ENCODE measurements at regions not wholly inside any gene's neighbourhood (a gene's known extent, or its start where the extent isn't known, plus 50 kb on each side); places are given as distances from the start of the nearest gene placed in this dataset.

GRCh38 chr4:71287305-71287704 lies 51.5 kb upstream of the SLC4A4 start:
- no peaks in the 10 kb centered on the region for H3K79me1 ChIP-seq (ENCODE audit: low read depth, low read length)
- TF ChIP-seq CBX5 (IDR thresholded peaks at IDR 0.05; ENCODE audit: low read depth, low read length) = no peak
- no peak overlapping the region for H3K4me2 ChIP-seq (ENCODE audit: insufficient read depth in 1 of 2, low read depth in 2 of 2, low read length in 2 of 2)
- H4K20me1 ChIP-seq (replicated peaks in 1 of 2; ENCODE audit: control insufficient read depth in 1 of 2, insufficient read depth in 2 of 2, low read length in 2 of 2) = no peaks in the 10 kb centered on the region
- no peak overlapping the region for H3K27ac ChIP-seq (ENCODE audit: low read depth, low read length)
- no peak overlapping the region for H2AK5ac ChIP-seq (ENCODE audit: low read depth, low read length)
- H4K91ac ChIP-seq (replicated peaks; ENCODE audit: insufficient read length, low read length) = no peak overlapping the region
- WGBS, 2 experiments (ENCODE audit: extremely low coverage in 1 of 2, insufficient coverage in 1 of 2, insufficient read length in 1 of 2, insufficient replicate concordance in 2 of 2, low coverage in 1 of 2, low lambda C conversion rate in 2 of 2, missing lambda C conversion rate in 1 of 2) = 86% methylated on average over 2 of the region's 2 CpGs; no CpG with 5 or more reads in 1 of the 2 experiments
- no peak overlapping the region for H2AFZ ChIP-seq (ENCODE audit: low read length)
- H2BK12ac ChIP-seq (ENCODE audit: low read depth, low read length) = no peak overlapping the region
- no peak overlapping the region for H3K4ac ChIP-seq (replicated peaks; ENCODE audit: insufficient read length, low read depth, low read length)
- no peak overlapping the region for H2BK20ac ChIP-seq (ENCODE audit: low read length)
- H2BK120ac ChIP-seq (replicated peaks; ENCODE audit: low read depth, low read length) = no peak overlapping the region
- no peaks in the 10 kb centered on the region for H3K23me2 ChIP-seq (ENCODE audit: low read depth, low read length)
- no peak overlapping the region for H3K4me3 ChIP-seq (ENCODE audit: extremely low read depth in 1 of 4, insufficient read depth in 2 of 4, low read depth in 3 of 4, low read length in 4 of 4)
- peaks cover 0 to 3% (median 0%) of the 10 kb centered on the region in 4 experiments; a peak in 1 of 7 replicates for H3K4me1 ChIP-seq (replicated peaks in 1 of 4; ENCODE audit: control insufficient read depth in 3 of 4, insufficient read depth in 4 of 4, low read length in 3 of 4)
- H3K9ac ChIP-seq (replicated peaks in 1 of 4; ENCODE audit: extremely low read depth in 1 of 4, low read depth in 3 of 4, low read length in 3 of 4) = no peak overlapping the region
- CTCF ChIA-PET (ENCODE audit: partially characterized antibody) = interaction anchor here (0.7 to 1.6 kb wide), 3 partner anchors 10 to 61 kb away, joined by 3 to 5 read pairs (median 3); partner anchors contain the start of gene SLC4A4
- H2BK5ac ChIP-seq (ENCODE audit: low read depth, low read length) = no peak overlapping the region
- DNase-seq (ENCODE audit: low read depth in 1 of 2, low spot score in 2 of 2) = no peak
- H3K27me3 ChIP-seq (replicated peaks in 1 of 4; ENCODE audit: control insufficient read depth in 3 of 4, extremely low read depth in 1 of 4, insufficient read depth in 3 of 4, low read length in 3 of 4) = no peaks in the 10 kb centered on the region
- H4K5ac ChIP-seq (ENCODE audit: insufficient read length, low read depth, low read length) = no peak overlapping the region
- H3K36me3 ChIP-seq (ENCODE audit: control insufficient read depth in 2 of 4, insufficient read depth in 4 of 4, low read length in 3 of 4) = no peaks in the 10 kb centered on the region
- no peaks in the 10 kb centered on the region for H3K9me3 ChIP-seq (ENCODE audit: insufficient read depth in 2 of 2, low read depth in 1 of 2, low read length in 1 of 2)
- H3K14ac ChIP-seq (ENCODE audit: insufficient read length) = no peak overlapping the region
- H3K56ac ChIP-seq (replicated peaks; ENCODE audit: insufficient read length, low read depth, low read length) = no peak overlapping the region
- H2BK15ac ChIP-seq (ENCODE audit: low read length) = no peak overlapping the region
- POLR2A ChIA-PET (ENCODE audit: partially characterized antibody) = no interaction called here
- H4K8ac ChIP-seq (ENCODE audit: extremely low read depth, insufficient read depth, low read length) = no peak overlapping the region
- H3K23ac ChIP-seq (ENCODE audit: insufficient read length) = no peak overlapping the region
- FAIRE-seq = no peak
- no peak overlapping the region for H3K18ac ChIP-seq (ENCODE audit: extremely low read depth, low read length)
- H3K79me2 ChIP-seq (ENCODE audit: control insufficient read depth in 1 of 2, insufficient read depth in 2 of 2, low read length in 2 of 2) = no peaks in the 10 kb centered on the region
